Mammary epithelial cell (primary cell): ENCODE measurements at regions not wholly inside any gene's neighbourhood (a gene's known extent, or its start where the extent isn't known, plus 50 kb on each side); places are given as distances from the start of the nearest gene placed in this dataset.

Source experiments
- CTCF ChIP-seq, 2 donors: IDR thresholded peaks in 1 of 2; conservative IDR thresholded peaks in 1 of 2; 2 replicates each; pipeline ENCODE4 v1.5.1; 2011 to 2012; ENCODE audit warnings: inconsistent platforms in 2 of 2, low read length in 2 of 2, mild to moderate bottlenecking in 2 of 2, control low read depth in 1 of 2, low read depth in 1 of 2; ENCODE audit not compliant: insufficient read depth in 1 of 2; ENCODE audit errors: extremely low read depth in 1 of 2
- EZH2 ChIP-seq: IDR thresholded peaks from 2 replicates; pipeline ENCODE4 v1.6.1; 2012; ENCODE audit warnings: low read length, inconsistent platforms, borderline replicate concordance

- no peak for TF ChIP-seq EZH2
- no peak for TF ChIP-seq CTCF (conservative IDR thresholded peaks at IDR 0.05 in 1 of 2, IDR thresholded peaks at IDR 0.05 in 1 of 2; ENCODE audit: extremely low read depth in 1 of 2, insufficient read depth in 1 of 2, low read depth in 1 of 2, low read length in 2 of 2)
These were observed 698.5 kb downstream of the KCNA4 start for GRCh38 chr11:29318134-29318845.
